GM18873 (cell line): ENCODE measurements at regions not wholly inside any gene's neighbourhood (a gene's known extent, or its start where the extent isn't known, plus 50 kb on each side); places are given as distances from the start of the nearest gene placed in this dataset.
"Not testable (repeated sequence)": the region's sequence is repeated elsewhere in the genome, so short reads cannot be mapped to it uniquely, and the experiment has no call there.

ENCODE experiments used
- ATAC-seq: cut with Tn5 transposase; IDR thresholded peaks from one replicate; pipeline ENCODE4 v1.9.1; 2021; ENCODE audit warnings: mild to moderate bottlenecking, moderate library complexity, moderate number of reproducible peaks; ENCODE audit not compliant: unreplicated experiment, low FRiP score

- ATAC-seq, result no peak
These were observed 224.0 kb upstream of the UBL3 start for GRCh38 chr13:30074431-30074830.

DNA sequence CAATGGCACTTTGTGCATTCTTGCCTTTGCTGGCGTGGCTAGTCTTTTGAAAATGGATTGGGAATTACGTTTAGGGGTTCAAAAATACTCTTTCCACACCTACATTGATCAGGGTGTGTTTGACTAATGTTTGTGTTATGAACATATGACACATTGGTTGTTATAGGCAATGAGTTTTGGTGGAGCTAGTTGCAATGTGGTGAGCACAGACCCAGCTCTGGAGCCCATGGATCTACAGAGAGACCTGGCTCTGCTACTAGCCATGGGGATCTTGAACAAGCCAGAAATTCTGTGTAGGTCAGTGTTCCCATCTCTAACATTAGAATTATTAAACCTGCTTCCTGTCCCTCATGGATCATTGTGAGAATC is 222.4 kb upstream of the UBL3 start:
- no peak for ATAC-seq

- no peak for ATAC-seq
These were observed 221.8 kb upstream of the UBL3 start for GRCh38 chr13:30071969-30072817.

DNA sequence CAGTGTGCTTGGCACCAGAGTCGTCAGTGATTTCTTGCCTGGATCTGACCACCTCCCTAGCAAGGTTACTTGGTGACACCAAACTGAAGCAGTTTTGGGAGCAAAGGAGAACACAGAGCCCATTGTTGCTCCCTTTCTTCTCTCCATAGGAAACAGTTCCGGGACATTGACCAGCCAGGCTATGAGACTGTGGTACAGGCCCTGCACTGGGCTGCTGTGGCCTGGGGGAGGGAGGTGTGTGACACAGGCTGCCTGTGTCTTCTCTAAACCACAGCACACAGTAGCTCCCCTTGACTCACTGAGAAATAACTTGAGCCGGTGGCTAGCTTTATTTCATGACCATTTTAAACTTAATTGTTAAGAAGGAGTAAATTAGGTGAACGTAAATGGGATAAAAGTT is 214.8 kb upstream of the UBL3 start:
- no peak for ATAC-seq

DNA sequence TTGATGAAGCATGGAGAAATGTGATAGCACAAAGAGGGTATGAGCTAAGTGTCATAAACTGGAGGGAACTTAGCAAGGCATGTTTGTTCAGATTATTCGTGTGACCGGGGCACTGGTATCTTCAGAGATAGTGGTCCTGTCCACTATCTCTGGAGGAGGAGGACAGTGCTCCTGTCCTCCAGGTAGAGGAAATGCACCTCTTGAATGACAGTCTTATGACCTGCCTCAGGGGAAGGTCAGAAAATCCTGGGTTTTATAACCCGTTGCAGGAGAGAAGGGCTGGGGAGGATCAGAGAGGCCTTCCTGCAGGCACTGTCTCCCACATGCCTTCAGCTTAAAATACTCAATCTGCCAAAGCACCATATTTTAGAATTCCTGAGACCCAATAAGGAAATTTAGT is 213.5 kb upstream of the UBL3 start:
- ATAC-seq, result no peak

- no peak for ATAC-seq
These were observed 210.8 kb upstream of the UBL3 start for GRCh38 chr13:30061217-30061616.

DNA sequence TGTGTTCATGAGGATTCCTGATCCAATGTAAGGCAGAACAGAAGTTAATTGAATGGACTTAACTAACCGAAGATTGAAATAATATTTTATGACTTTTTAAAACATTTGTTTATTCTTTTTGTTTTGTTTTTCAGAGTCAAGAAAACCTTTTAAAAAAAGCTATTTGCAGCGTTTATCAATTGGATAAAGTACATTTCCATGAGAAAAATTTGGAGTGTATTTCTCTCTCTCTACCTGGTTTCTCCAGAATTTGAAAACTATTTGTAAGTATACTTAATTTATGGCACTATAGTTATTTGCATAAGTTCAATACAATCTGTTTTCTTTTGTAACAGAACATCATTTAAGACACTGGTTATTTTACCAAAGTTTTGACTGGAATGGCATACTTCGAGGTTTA is 208.0 kb upstream of the UBL3 start:
- ATAC-seq, result no peak

DNA sequence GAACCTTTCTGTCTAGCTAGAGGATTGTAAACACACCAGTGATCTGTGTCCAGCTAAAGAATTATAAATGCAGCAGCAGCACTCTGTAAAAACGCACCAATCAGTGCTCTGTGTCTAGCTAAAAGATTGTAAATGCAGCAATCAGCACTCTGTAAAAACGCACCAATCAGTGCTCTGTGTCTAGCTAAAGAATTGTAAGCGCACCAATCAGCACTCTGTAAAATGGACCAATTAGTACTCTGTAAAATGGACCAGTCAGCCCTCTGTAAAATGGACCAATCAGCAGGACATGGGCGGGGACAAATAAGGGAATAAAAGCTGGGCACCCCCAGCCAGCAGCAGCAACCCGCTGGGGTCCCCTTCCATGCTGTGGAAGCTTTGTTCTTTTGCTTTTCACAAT is 204.1 kb upstream of the UBL3 start:
- not testable (repeated sequence) for ATAC-seq

GRCh38 chr13:30053939-30054338 is 203.5 kb upstream of the UBL3 start:
- ATAC-seq, result no peak

DNA sequence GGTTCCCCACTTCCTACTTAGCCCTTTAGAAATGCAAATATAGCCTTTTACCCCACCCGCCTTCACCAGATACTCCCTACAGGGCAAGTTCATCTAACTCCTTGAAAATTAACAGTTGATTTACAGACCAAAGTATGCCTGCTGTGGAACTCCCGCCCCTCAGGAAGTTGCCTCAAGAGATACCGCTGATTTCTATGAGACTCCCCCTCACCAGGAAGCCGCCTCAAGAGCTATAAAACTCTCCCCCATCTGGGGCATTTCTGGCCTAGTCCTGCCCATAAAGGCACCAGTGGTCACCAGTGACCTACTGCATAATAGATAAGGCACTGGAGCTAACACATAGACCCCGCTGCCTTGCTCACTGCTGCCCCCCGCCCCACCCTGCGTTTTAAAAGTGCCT is 201.7 kb upstream of the UBL3 start:
- ATAC-seq, result no peak

DNA sequence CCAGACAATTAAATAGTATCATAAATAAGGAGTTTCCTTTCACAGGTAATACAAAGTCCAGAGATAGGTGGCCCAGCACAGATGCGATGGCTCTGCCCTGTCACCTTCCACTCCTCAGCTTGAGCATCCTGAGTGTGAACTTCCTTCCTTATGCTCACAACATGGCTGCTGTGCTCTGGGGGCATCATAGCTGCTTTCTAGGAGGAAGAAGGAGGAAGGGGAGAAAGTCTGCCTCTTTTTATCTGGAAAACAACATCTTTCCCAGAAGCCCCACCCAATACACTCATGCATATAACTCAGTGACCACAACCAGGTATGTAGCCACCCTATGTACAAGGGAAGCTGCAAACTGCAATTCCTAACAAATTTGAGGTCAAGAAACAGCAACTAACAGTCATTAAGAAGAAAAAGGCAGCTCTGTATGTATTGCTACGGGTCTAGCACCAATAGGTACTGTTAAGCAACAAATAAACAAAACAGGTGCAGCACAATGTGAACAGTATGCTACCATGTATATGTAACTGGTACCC is 201.2 kb upstream of the UBL3 start:
- no peak for ATAC-seq

DNA sequence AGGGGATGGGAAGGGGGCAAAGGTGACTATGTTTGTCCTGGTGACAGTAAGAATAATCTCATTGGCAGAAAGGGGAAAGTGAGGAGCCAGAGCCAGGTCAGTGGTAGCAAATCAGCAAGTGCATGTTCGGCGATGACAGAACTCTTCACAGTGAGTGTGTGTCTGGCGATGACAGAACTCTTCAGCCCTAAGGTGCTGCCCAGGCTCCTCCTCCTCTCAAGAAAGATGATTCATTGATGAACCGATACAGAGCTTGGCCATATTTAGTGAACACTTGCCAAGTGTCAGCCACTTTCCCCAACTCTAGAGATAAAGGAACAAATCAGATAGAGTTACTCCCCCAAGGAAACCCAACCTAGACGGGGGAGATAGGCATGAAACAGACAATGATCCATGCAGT is 199.3 kb upstream of the UBL3 start:
- no peak for ATAC-seq

DNA sequence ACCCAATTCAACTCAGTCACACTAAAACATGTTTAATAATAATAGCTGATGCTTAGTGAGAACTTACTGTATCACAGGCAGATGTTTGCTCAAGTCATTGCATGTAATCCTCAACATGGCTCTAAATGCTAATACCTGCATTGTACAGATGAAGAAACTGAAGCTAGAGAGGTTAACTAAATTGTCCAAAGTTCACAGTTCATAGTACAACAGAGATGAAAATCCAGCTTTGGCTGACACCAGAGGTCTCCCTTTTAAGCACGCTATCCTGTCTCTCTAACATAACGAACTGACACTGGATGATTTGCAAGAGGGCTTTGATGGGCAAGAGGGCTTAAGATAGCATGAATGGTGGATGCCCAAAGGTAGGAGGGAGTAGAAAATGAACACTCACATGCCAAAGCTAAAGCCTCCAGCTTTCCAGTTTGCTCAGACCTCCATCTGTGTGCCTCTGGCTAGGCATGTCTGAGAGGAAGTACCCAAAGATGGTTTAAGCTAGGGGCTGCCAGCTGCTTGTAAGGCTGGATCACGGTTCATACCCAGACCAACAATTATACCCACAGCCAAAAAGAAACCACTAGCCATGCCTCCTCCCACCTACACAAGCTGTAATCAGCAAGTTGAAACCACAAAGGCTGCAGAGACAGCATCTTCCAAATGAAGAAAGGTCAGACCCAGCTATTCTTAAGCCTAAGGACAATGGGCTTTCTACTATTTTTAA is 196.9 kb upstream of the UBL3 start:
- no peak for ATAC-seq

DNA sequence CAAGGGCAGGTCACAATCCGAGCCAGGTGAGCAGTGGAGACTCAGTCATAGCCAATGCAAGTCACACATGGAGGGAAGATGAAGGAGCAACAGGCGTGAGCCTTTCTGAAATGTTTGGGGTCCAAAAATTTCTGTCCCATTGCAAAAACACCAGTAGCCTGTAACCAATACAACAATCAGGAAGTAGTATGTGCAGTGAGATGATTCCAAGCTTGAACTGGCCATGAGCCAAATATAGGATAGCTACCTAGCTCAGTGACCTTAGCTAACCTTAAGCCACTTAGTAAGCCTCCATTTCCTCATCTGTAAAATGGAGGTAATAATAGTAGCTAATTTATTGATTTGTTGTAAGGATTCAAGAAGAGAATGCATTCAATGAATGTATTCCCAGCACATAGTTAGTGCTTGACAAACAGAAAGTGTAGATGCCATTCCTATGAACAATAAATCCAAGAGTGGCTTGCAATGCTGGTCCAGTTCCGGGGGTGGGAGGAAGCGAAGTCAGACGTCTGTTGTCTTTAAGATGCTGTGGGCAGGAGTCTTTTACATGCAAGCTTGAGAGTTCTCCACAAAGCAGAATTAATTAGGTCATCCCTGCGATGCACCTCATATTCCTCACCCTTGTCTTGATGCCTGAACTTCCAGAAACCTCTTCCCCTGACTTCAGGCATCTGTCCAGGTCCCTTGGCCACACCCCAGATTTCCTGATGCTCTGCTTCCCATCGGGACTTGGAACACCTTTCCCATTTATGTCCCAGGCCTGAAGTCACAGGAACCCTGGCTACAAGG is 195.7 kb upstream of the UBL3 start:
- ATAC-seq, result no peak

DNA sequence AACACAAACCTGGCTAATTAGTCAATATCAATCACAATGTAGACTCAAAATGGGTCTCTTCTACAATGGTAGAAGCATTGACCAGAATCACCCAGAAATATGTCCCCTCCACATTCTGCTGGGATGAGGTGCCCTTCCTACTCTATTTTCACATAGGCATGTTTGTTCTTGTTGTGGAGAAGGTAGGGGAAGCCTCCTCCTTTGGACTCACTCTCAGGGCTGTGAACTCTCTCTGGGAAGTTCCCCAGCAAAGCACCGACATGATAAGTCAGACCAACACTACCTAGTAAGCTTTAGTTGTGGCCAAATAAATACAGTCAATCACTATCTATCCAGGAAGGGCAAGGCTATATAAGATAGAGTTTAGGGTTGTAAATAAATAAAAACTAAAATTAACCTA is 194.5 kb upstream of the UBL3 start:
- no peak for ATAC-seq

- no peak for ATAC-seq
These were observed 193.2 kb upstream of the UBL3 start for GRCh38 chr13:30043631-30043925.

DNA sequence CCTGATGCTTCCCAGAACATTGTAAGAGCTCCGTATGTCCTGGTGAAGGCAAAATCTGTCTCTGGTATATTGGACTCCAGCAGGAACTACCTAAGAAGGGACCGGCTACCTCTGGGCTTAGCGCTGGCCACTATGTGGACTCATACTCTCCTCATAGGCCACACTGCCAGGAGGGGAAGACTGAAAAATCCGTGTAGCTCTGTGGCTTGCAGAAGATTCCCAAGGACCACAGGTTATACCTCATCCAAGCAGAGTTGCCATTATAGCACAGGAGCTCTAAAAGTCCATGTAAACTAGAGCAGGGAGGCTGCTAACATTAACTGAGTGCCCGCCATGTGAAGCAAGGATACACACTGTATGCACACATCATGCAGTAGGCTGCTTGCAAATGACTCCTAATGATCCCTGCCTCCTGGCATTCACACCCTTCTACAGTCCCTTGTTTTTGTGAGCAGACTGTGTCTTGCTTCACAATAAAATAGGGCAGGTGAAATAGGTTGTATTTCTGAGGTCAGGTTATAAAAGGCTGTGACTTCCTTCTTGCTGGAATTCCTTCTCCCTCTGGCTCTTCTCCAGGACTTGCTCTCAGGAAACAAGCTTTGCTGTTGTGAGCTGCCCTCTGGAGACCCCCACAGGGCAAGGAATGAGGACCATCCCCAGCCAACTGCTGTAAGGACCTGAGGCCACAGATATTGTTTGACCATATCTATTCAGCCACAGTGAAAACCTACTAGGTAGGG is 192.6 kb upstream of the UBL3 start:
- no peak for ATAC-seq

DNA sequence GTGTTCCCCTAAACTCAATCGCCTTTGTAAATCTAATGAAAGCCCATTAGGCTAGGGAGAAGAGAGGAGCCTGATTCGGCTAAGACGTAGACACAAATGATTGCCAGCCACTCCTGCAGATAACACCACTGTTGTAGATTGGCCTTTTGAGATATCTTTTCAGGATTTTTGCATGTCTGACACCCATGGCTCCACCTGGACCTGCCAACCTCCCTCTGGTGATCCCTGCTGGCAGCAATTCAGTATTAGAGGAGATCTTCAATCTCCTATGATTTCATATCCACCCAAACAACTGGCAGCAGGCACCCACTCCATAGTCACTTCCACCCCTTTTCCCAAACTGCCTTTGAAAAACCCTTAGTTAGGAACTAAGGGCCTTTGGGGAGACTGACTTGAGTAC is 191.9 kb upstream of the UBL3 start:
- ATAC-seq, result no peak

DNA sequence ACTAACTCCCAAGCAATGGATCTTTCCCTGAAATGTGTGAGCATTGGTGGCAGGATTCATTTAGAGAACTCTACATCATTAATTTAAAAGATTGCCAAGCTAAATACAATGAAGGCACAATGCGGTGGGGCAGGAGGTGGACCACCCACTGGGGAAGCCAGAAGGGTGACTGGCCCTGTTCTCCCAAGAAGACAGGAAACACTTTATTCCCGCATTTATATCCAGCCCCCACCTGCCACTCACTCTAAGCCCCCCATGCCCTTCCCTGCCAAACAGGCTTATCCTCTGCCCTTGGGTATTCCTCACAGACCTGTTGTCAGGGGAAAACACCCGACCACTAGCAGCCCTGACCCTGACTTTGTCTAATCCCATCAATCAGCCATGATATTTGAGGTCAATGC is 189.1 kb upstream of the UBL3 start:
- ATAC-seq, result no peak

DNA sequence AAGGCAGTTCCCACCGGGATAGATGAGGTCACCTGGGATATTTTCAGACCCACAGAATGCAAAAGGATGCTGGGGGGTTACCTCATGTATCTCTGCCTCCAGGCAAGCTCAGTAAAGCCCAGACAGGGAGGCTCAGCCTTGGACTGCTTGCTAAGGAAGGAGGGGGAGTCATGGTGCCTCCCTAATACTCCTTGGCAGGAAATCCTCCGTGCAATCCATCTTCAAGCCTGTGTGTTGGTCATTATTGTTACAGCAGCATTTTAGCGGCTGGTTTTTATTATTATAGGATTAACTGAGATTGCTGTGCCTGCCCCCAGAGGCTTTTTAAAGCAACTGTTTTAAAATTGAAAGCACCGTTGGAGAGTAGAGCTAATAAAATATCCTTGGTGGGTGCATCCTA is 188.5 kb upstream of the UBL3 start:
- ATAC-seq, result no peak

- ATAC-seq, result no peak
These were observed 187.3 kb upstream of the UBL3 start for GRCh38 chr13:30037766-30038165.
